Liver (tissue), 3 donors: ENCODE measurements at regions not wholly inside any gene's neighbourhood (a gene's known extent, or its start where the extent isn't known, plus 50 kb on each side); places are given as distances from the start of the nearest gene placed in this dataset.
"Not testable (repeated sequence)": the region's sequence is repeated elsewhere in the genome, so short reads cannot be mapped to it uniquely, and the experiment has no call there.

ENCODE experiments used
- GABPA ChIP-seq, 2 donors: IDR thresholded peaks in 1 of 2; conservative IDR thresholded peaks in 1 of 2; 2 replicates each; pipeline ENCODE4 v1.6.1; 2016; ENCODE audit warnings: antibody characterized with exemption in 2 of 2, mild to moderate bottlenecking in 1 of 2, moderate library complexity in 1 of 2
- TF ChIP-seq, protein P1 (sequence below): fragments of 150-350 bp; IDR thresholded peaks from 2 replicates; pipeline ENCODE4 v1.5.1; 2017; ENCODE audit warnings: improper control_type of control experiment, low read depth, low read length; ENCODE audit not compliant: missing input control
- donor health status: healthy.
- donor health status: healthy.

DNA sequence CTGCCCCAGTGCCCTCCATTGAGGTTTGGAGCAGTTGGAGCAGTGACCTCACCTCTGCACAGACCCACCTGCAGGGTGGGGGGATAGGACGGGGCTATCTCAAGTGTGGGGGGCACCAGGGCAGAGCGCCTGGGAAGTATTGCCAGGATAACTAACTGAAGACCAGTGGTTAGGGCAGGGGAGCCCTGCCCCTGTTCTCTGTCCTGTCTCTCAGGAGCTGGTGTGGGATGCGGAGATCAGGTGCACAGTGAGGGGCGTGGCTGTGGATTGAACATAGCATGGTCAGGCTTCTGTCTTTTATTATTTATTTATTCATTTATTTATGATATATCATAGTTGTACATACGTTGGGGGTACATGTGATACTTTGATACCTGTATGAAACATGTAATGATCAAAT, 256.6 kb downstream of the GADD45G start:
- TF ChIP-seq, protein P1, sequence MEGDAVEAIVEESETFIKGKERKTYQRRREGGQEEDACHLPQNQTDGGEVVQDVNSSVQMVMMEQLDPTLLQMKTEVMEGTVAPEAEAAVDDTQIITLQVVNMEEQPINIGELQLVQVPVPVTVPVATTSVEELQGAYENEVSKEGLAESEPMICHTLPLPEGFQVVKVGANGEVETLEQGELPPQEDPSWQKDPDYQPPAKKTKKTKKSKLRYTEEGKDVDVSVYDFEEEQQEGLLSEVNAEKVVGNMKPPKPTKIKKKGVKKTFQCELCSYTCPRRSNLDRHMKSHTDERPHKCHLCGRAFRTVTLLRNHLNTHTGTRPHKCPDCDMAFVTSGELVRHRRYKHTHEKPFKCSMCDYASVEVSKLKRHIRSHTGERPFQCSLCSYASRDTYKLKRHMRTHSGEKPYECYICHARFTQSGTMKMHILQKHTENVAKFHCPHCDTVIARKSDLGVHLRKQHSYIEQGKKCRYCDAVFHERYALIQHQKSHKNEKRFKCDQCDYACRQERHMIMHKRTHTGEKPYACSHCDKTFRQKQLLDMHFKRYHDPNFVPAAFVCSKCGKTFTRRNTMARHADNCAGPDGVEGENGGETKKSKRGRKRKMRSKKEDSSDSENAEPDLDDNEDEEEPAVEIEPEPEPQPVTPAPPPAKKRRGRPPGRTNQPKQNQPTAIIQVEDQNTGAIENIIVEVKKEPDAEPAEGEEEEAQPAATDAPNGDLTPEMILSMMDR = not testable (repeated sequence)
- not testable (repeated sequence) for TF ChIP-seq GABPA (IDR thresholded peaks at IDR 0.05 in 1 of 2, conservative IDR thresholded peaks at IDR 0.05 in 1 of 2)
